SU-DHL-6 (cell line): ENCODE measurements at regions not wholly inside any gene's neighbourhood (a gene's known extent, or its start where the extent isn't known, plus 50 kb on each side); places are given as distances from the start of the nearest gene placed in this dataset.

Experiments used
- H2AFZ ChIP-seq: fragments of 200-600 bp; sonication (generic); 2 replicates; pipeline ENCODE4 v1.6.1; 2014; ENCODE audit warnings: low read depth, mild to moderate bottlenecking, moderate library complexity, mixed read lengths, antibody characterized with exemption, low read length; ENCODE audit not compliant: severe bottlenecking
- H3F3A ChIP-seq: fragments of 200-600 bp; shearing (Covaris generic); 2 replicates; pipeline ENCODE4 v1.6.0; 2016; ENCODE audit warnings: antibody characterized with exemption, mild to moderate bottlenecking; ENCODE audit not compliant: insufficient read depth
- H3K27ac ChIP-seq: fragments of 200-600 bp; sonication (generic); 2 replicates; pipeline ENCODE4 v1.5.1; 2016; ENCODE audit warnings: low read depth, mild to moderate bottlenecking, low read length, moderate library complexity, mixed read lengths
- H3K27me3 ChIP-seq: fragments of 200-600 bp; sonication (generic), shearing (Covaris generic); 2 replicates; pipeline ENCODE4 v1.6.0; 2014; ENCODE audit warnings: mild to moderate bottlenecking, low read length
- H3K36me3 ChIP-seq: fragments of 200-600 bp; sonication (generic); 2 replicates; pipeline ENCODE4 v1.6.1; 2014; ENCODE audit warnings: mild to moderate bottlenecking, low read length, mixed read lengths
- H3K4me2 ChIP-seq: fragments of 300-600, 200-600 bp; shearing (Covaris generic), sonication (generic); 2 replicates; pipeline ENCODE4 v1.6.0; 2014; ENCODE audit warnings: low read length, low read depth, mild to moderate bottlenecking; ENCODE audit not compliant: poor library complexity, severe bottlenecking
- H3K4me3 ChIP-seq: fragments of 200-600 bp; sonication (generic); 2 replicates; pipeline ENCODE4 v1.5.1; 2014; ENCODE audit warnings: antibody characterized with exemption, low read length, mild to moderate bottlenecking, mixed read lengths; ENCODE audit not compliant: insufficient read depth, poor library complexity, severe bottlenecking
- H3K79me2 ChIP-seq: fragments of 200-600 bp; sonication (generic); 2 replicates; pipeline ENCODE4 v1.6.1; 2014; ENCODE audit warnings: mild to moderate bottlenecking, low read length, moderate library complexity; ENCODE audit not compliant: insufficient read depth
- H3K9ac ChIP-seq: fragments of 200-600 bp; sonication (generic); 2 replicates; pipeline ENCODE4 v1.7.0; 2014; ENCODE audit warnings: mild to moderate bottlenecking, low read length
- H3K9me2 ChIP-seq: fragments of 200-600 bp; sonication (generic); replicated peaks from 2 replicates; pipeline ENCODE4 v1.6.1; 2014; ENCODE audit warnings: low read length; ENCODE audit not compliant: insufficient read depth
- H3K9me3 ChIP-seq: fragments of 200-600 bp; sonication (generic); 2 replicates; pipeline ENCODE4 v1.6.1; 2014; ENCODE audit warnings: low read length, mixed read lengths; ENCODE audit not compliant: insufficient read depth
- H4K20me1 ChIP-seq: fragments of 200-600 bp; sonication (generic); 2 replicates; pipeline ENCODE4 v1.6.1; 2014; ENCODE audit warnings: low read depth, mild to moderate bottlenecking, antibody characterized with exemption, low read length, moderate library complexity, mixed read lengths
- EZH2phosphoT487 ChIP-seq: fragments of 200-600 bp; sonication (generic), shearing (Covaris generic); conservative IDR thresholded peaks from 2 replicates; pipeline ENCODE4 v1.6.1; 2018; ENCODE audit warnings: mild to moderate bottlenecking, antibody characterized with exemption, low read length, moderate library complexity, mixed read lengths
- TF ChIP-seq, protein P1 (sequence below): fragments of 200-600 bp; sonication (generic); IDR thresholded peaks from one replicate; pipeline ENCODE4 v1.5.1; 2017; ENCODE audit warnings: antibody characterized with exemption, mild to moderate bottlenecking, low read length, moderate library complexity; ENCODE audit not compliant: insufficient read depth, poor library complexity, severe bottlenecking

DNA sequence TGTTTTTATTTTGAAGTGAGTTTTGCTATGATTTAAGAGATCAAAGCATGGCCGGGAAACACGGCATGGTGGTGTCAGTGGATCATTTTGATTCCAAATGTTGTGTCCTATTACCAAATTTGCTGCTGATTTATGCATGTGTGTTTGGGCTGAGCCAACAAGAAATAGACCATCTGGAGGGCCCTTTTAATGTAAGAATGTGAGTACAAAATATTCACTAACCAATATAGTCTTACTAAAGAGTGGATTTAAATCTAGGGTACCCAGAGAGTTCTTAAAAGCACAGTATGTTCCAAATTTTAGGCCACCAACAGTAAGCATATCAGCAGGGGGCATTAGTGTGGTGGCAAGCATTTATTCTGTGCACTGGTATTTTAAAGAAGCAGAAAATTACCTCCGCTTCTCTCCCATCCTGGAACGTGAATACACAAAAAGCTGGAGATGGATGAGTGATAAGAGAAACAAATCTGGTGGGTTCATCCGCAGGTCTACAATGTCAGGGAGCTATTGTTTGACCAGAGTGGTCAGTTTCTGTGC is 444.4 kb upstream of the IGFBP7 start:
- no peaks in the 10 kb centered on the region for H3K79me2 ChIP-seq
- H3K9ac ChIP-seq, result no peak overlapping the region
- no peaks in the 10 kb centered on the region for H3K9me2 ChIP-seq
- H2AFZ ChIP-seq, result no peak overlapping the region
- H4K20me1 ChIP-seq, result no peaks in the 10 kb centered on the region
- TF ChIP-seq, protein P1, sequence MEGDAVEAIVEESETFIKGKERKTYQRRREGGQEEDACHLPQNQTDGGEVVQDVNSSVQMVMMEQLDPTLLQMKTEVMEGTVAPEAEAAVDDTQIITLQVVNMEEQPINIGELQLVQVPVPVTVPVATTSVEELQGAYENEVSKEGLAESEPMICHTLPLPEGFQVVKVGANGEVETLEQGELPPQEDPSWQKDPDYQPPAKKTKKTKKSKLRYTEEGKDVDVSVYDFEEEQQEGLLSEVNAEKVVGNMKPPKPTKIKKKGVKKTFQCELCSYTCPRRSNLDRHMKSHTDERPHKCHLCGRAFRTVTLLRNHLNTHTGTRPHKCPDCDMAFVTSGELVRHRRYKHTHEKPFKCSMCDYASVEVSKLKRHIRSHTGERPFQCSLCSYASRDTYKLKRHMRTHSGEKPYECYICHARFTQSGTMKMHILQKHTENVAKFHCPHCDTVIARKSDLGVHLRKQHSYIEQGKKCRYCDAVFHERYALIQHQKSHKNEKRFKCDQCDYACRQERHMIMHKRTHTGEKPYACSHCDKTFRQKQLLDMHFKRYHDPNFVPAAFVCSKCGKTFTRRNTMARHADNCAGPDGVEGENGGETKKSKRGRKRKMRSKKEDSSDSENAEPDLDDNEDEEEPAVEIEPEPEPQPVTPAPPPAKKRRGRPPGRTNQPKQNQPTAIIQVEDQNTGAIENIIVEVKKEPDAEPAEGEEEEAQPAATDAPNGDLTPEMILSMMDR, result no peak
- no peak for TF ChIP-seq EZH2phosphoT487
- H3K9me3 ChIP-seq, result no peaks in the 10 kb centered on the region
- no peaks in the 10 kb centered on the region for H3F3A ChIP-seq
- H3K36me3 ChIP-seq, result no peaks in the 10 kb centered on the region
- H3K27ac ChIP-seq, result no peak overlapping the region
- H3K4me2 ChIP-seq, result no peak overlapping the region
- H3K27me3 ChIP-seq, result no peaks in the 10 kb centered on the region
- no peak overlapping the region for H3K4me3 ChIP-seq

DNA sequence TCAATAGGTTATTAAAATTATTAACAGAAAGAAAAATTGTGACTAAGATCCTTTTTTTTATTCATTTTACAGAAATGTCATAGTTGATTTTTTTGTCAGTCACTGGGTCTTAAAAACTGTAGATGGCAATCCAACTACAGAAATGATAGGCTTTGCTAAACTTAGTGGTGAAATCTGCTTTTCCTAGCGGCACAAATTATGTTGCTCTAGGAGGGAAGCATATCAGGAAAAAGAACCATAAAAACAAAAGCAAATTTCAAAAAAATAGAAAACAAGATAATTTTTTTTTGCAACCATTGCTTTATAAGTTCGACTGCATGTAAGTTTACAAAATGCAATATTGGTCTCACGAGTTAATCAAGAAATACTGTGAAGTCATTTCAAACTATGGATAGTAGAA is 443.5 kb upstream of the IGFBP7 start:
- Histone ChIP-seq H3K4me2 (no peak overlapping the region), H3K9me2 (no peaks in the 10 kb centered on the region), H3K79me2 (no peaks in the 10 kb centered on the region), H2AFZ (no peak overlapping the region), H3K4me3 (no peak overlapping the region), H3K9ac (no peak overlapping the region), H3F3A (no peaks in the 10 kb centered on the region), H3K27me3 (no peaks in the 10 kb centered on the region), H3K27ac (no peak overlapping the region), H3K9me3 (no peaks in the 10 kb centered on the region), H3K36me3 (no peaks in the 10 kb centered on the region), H4K20me1 (no peaks in the 10 kb centered on the region)
- no peak for TF ChIP-seq EZH2phosphoT487
- TF ChIP-seq, protein P1, result no peak

DNA sequence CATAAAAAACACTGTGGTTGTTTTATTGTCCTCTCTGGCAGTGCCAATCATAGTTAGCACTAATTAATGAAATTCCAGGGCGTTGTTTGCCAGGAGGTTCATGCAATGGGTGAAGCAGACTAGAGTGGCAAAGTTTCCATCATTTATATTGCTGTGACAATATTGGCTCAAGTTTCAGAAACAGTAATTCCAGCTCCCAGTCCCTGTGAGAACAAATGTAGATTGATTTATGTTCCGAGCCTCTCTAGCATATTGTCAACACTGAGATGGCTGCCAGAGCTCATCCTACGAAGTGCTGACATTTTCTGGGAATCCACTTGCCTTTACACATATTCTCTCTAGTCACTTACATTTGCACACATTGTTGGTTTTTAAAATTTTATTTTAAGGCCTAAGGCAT is 440.0 kb upstream of the IGFBP7 start:
- TF ChIP-seq, protein P1, result no peak
- no peak for TF ChIP-seq EZH2phosphoT487
- Histone ChIP-seq H4K20me1 (no peaks in the 10 kb centered on the region), H2AFZ (no peak overlapping the region), H3K9ac (no peak overlapping the region), H3K4me3 (no peak overlapping the region), H3K36me3 (no peaks in the 10 kb centered on the region), H3K9me3 (no peaks in the 10 kb centered on the region), H3K27ac (no peak overlapping the region), H3K4me2 (no peak overlapping the region), H3F3A (no peaks in the 10 kb centered on the region), H3K9me2 (no peaks in the 10 kb centered on the region), H3K27me3 (no peaks in the 10 kb centered on the region), H3K79me2 (no peaks in the 10 kb centered on the region)
